GM18511 (cell line): ENCODE measurements at regions not wholly inside any gene's neighbourhood (a gene's known extent, or its start where the extent isn't known, plus 50 kb on each side); places are given as distances from the start of the nearest gene placed in this dataset.

Source experiments
- ATAC-seq: cut with Tn5 transposase; IDR thresholded peaks from one replicate; pipeline ENCODE4 v1.9.1; 2021; ENCODE audit warnings: mild to moderate bottlenecking, moderate library complexity; ENCODE audit not compliant: unreplicated experiment

DNA sequence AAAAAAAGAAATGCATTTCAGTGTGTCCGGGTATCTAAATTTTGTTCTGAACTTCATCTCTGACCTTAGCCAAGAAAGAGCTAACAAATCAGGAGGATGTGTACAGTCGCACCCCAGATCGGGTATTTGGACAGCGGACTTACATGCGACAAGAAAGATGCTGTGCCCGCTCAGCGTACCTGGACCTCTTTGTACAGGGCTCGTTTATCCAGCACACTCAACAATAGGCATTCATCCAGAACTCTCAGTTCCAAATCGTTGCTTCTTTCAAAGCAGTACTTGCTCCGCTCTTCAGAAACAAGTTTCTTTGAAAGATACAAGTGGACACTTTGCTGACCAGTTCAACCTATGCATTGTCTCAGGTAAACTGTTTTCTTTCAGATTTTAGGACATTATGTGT lies 191.7 kb downstream of the LY86 start:
- ATAC-seq, result no peak

DNA sequence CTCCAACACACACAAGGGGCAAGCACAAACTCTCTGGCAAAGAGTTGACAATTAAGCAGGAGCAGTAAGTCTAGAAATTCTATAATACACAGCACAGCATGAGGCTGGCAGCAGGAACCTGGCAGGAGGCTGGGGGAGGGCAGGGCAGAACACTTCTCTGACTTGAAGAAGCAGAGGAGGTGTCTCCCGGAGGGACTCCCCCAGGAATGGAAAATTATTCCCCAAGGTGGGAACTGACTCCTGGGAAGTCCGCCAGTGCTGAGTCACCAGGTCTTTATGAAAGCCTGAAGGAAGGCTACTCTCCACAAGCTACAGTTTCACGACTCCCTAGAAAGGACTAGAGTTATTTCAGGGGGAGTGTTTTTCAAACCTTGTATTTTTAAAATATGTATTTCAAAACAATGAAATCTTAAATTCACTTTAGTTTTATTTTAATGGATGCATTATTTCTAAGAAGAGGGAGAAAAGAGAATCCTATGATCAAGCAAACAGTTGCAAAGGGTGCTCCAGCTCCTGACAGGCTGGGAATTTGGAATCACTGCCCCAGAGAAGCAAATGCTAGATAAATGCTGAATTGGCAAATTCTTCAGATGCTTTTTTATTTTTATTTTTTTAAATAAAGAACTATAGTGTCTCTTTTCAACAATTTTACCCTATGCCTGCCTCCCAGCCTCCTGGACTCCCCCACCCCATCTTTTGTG lies 192.8 kb downstream of the LY86 start:
- ATAC-seq, result no peak

DNA sequence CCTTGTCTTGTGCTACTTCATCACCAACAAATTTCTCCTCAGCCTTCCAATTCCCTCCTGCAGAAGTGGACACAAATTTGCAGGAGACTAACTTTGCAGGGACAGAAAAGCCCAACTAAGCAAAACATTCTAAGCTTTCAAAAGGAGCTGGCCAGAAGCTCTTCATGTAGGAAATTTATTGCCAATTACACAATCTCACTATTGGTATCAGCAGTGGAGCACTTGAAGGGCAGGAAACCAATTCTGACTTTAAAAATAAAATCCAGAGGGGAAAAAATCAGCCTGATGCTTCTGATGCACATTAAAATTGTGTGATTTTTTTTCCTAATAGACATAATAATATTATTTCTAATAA lies 193.3 kb downstream of the LY86 start:
- no peak for ATAC-seq

DNA sequence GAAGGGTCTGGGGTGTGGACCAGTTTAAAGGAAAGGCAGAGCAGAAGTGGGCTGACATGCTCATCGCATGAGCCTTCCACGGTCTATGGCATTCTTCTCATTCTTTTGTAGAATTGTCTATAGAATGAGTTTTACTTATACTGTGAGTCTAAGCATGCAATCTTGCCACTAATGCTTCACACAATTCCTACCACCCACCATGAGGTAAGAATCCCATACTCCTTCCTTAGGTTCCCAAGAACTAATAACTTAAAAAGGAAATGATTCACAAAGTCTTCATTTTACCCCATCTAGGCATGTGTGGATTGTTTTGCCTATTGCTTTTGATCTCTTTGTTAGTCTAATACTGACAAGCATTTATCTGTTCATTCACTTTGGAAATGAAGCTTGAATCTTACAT lies 195.2 kb downstream of the LY86 start:
- ATAC-seq, result no peak

DNA sequence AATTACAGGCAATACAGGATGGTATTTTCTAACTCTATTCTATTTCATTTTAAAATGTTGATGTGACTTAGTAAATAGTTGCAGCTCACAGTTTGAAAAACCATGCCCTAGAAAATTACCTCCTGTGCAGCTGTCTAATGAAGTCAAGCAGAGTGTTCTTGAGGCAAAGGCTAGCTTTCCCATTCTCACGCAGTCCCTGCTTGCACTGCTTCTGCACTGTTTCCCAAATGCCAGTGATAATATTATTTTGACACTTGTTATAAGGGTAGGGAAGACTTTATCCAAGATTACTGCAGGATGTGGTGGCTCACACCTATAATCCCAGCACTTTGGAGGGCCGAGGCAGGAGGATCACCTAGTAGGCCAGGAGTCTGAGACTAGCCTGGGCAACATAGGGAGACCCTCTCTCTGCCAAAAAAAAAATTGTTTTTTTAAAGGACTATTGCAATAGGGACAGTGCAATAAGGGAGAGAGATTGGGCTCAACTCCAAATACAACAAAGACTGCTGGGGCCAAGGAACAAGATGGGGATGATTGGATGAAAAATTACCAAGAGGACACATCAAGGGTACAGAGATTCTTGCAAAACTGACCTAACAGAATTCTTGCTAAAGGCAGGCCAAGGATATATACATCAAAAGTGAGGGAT lies 196.1 kb downstream of the LY86 start:
- no peak for ATAC-seq

DNA sequence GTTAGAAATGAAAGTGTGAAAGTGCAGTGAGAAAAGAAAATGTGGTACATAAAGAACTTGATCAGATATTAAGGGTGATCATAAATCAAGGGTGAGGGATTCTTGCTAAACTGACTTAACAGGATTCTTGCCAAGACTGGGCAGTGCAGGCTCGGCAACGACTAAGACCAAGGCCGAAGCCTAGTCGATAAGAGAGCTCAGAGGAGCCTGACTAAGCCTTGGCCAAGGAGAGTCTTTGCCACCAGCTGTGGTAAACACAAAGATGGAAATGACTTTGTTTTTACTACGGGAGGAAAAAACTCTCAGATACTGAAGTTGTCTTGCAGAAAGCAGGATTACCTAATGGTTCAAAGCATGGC lies 196.6 kb downstream of the LY86 start:
- ATAC-seq, result no peak

DNA sequence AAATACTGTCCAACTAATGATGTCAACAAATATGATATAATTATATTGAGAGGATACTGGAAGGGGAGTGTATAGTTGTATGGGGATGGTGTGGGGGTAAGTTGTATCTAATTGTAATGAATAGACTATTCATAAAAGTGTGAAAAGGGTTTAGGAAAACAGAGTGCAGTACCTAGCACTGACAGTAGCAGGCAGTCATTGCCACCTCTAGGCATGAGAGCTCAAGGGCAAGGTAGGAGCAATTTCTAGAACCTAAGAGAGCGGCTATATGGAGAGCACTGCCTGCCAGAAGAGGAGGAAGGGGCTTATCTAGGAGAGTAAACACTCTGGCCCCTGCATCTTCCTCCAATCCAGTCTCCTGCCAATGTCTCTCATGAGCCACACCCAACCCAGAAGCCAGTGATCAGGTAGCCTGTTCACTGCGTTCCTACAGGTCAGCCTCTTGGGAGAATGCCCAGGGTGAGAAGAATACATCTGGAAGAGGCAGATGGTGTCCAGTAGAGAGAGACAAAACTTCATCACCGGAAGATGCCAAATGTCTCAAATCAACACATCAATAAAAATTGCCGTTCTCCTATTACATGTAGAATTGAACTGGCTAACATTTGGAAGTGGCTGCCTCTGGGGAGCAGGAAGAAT lies 200.0 kb downstream of the LY86 start:
- no peak for ATAC-seq

DNA sequence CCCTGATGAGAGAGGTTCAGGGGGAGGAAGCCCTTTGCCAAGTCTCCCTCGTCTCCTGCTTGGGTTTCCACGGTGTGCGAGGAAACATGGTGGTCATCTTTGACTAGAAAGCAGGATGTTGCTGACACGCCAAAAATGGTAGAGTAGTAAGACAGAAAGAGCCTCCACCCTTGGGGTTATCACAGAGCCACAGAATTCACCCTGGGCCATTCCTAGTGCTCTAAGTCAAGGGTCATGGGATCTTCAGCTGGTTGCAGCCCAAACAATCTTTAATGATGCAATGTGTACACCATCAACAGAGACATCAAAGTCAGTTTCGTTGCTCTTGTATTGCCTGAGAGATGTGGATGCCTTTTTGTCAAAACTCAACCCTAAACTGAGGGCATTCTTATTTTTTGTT lies 201.9 kb downstream of the LY86 start:
- ATAC-seq, result no peak

DNA sequence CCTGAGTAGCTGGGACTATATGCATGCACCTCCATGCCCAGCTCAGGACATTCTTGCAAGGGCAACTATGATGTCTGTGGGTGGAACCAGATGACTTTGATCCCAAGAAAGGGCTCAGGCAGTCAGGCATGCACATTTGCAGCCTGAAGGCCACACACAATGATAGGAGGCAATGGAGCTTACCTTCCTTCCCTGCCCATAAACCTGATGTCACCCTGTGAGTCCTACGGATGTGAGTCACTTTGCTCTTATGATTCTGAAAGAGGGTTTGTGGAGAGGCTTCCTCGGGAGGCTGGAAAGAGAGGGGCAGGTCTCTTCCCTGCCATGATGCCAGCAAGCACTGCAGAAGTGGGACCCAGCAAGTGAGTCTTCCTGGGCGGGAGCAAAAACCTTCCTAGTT lies 202.4 kb downstream of the LY86 start:
- no peak for ATAC-seq

DNA sequence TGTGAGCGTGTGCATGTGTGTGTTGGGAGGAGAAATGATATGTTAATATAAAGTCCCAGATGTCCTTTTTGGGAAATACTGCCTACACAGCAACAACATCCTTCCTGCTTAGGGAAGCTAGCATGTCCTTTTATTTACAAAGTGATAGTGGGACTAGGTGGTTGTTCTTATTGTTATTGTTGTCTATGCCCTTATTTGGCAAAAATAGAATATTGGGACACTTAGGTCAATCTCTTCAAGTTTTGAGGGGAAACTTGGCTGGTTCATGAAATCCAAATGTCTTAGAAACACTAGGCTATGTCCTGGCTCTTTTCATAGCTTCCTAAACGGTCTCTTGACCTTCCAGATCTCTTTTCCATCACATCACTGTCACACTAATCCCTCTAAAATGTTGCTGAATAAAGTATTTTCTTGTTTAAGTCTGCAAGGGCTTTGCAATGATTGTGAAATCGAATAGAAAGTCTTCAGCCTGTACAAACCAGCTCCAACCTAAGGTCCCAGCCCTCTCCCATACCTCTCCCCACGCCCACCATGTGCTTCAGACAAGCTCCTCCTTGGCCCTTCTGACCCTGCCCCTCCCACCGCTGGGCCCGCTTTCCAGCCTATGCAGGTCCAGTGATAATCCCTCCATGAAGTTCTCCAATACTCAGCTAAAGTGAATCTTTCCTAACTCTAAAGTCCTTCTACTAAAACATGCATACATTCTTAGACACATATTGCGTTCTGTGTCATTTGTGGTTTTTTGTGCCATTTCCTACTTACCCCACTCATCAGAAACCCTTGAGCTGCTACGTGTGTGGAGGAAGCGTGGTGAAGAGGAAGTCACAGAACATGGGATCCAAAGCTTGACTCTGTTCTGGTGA lies 205.1 kb downstream of the LY86 start:
- no peak for ATAC-seq

DNA sequence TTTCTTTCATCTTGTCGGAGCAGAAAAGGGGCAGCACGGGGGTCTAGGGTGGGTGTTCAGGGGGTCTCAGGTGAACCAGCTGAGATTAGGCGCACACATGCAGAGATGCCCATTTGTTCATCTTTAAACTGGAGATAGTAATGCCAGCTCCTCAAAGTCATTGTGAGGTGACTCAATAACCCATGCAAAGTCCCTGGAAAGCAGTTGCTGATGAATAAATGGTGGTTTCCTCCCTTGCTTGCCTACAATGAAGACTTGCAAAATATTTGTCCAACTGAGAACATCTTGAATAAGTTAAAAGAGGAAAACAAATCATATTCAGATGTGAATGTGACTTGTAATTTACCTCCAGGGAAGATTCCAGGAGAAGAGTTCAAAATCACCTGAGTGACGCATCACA lies 206.9 kb downstream of the LY86 start:
- no peak for ATAC-seq

DNA sequence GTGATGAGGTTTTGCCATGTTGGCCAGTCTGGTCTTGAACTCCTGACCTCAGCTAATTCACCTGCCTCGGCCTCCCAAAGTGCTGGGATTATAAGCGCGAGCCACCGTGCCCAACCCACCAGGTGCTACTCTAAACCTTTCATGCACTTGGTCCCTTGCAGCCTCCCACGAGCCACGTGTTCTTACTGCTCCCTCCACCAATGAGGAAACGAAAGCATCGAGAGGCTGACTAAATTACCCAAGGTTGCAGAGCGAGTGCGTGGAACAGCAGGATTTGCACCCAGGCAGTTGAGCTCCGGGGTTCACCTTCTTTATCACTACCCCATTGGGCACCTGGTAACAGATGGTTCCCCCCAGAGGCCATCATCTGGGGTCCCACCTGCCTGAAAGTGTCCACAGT lies 208.3 kb downstream of the LY86 start:
- ATAC-seq, result no peak

DNA sequence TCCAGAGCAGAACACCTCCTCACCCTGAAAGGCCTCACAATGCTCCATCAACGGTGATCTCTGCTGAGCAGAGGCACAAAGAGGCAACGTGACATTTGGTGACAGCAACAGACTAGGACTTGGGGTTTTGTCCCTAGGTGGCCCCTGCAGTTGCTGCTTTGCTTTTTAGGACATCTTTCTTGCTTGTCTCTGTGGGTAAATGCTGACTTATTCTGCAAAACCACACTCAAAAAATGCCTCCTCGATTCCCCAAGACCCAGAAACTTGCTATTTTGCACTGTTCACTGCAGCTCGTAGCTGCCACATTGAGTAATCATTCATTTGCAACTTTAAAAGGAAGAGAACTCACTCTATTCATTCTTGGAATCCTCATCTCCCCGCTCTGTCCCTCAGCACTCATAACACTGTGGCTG lies 209.9 kb downstream of the LY86 start:
- peak; percentile 41 for ATAC-seq

DNA sequence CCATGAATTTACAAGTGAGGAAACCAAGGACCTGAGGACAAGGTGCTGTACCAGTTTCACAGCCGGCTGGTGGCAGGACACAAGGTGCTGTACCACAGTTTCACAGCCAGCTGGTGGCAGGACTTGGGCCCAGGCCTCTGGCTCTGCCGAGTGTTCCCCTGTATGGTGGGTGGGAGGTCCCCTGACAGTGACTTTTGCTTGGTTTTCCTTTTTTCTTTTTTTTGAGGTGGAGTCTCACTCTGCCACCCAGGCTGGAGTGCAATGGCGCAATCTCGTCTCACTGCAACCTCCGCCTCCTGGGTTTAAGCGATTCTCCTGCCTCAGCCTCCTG lies 212.4 kb downstream of the LY86 start:
- ATAC-seq, result no peak

DNA sequence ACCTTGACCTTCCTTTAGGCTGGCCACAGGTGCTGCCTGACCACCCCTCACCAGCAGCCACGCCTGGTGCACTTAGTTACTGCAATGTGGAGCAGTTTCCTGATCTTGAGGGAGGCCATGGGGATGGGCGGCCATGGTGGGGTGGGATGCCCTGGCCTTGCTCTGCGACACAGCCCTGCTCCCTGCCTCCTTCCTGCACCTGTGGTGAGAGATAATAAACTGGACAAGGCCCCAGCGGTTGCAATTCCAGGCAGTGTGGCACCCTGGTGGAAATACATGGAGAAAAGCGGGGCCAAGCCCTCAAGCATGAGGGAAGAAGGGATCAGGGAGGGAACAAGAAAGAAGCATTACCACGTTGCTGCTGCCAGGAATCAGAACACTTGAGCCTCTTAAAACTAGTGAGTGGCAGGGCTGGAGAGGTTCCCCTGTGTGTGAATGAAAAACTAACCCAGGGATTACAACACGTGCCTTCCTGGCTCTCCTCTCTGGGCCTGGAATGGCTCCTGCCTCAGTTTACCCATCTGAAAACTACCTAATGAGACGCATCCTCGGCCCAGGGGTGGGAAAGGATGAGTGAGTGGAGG lies 213.2 kb downstream of the LY86 start:
- ATAC-seq, result no peak

DNA sequence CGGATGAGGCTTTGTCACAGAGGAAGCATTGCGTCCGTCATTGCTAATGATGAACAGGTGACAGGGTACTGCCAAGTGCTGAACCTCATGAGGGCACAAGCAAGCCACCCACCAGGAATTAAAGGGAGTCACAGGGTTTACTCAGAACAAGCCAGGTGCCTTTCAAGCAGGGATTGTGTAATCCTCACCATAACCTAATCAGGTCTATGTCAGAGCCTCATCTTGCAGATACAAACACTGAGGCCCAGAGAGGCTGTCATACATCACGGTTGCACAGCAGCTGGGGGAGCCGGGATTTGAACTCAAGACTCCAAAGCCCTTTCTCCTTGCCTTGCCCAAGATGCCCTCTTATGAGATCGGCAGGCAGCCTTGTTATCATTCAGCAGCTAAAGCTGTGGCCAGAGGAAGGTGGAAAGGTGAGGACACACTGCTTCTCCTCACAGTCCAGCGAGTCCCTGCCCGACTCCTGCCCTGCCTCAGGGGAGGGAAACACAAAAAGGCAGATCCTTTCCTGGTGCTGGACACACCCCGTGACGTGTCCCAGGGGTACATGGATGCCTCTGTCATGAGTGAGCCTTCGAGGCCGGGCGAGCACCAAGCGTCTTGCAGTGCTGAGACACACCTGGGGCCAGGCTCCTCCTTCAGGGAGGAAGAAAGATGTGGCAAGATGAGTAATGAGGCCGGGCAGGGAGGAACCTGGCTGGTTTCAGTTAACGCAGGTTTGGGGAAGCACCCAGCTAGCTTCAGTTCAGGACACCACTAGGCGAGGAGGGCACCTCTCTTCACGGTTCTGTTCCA lies 214.9 kb downstream of the LY86 start:
- ATAC-seq, result peak; percentile 85

DNA sequence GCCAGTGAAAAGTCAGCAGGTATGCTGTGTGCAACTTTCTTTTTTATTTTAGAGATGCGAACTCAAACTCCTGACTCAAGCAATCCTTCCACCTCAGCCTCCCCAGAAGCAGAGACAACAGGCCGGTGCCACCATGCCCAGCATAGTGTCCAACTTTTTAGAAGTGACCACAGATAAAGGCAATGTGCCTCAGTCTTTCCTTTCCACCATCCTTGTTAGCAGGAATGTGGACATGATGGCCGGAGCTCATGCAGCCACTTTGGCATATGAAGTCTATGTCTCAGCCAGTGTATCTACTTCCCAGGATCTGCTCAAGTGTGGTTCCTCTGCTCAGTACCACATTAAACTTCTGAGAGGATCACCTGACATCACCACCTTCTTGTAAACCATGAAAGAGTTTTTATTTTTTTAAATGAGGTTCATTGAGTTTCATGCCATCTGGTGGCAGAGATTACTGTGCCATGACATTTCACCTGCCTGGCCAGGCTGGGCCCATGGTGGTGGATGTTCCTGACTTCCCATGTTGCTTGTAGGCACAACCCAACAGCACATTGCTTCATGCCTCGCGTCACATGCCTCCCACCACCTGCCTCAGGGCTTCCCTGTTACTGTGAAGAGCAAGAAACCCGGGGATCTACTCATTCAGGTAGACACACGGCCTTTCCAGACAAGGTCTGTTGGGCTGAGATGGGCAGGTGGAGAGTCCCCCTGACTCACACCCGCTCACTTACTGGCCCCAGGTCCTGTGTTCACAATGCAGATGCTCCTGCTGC lies 216.5 kb downstream of the LY86 start:
- no peak for ATAC-seq

DNA sequence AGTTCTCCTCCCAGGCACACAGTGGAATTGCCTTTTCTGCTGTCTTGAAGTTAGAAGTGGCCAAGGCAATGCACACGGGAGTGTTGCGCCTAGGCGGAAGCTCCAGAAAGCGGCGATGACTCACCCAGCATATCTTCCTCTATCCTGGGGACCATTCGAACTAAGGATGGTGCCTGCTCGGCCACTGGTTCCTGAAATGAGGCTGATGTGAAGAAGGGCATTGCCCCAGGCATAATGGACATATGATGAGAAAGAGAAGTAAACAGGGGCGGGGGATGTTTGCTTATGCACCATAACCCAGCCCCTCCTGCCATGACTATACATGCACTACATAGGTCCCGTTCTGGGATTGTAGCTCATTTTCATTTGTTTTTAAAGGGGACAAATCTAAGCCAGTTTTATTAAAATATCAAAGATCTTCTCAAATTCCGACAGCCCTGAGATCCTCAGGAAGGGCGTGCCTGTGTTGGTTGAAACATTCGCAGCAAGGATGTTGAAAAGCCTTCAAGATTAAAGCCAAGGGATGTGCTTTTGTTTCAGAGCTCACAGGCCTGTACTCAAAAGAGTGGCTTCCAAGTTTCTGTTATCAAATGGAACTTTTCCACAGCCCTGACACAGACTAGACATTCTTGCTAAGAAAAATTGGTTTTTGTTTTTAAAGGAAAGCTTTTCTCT lies 218.5 kb downstream of the LY86 start:
- no peak for ATAC-seq

DNA sequence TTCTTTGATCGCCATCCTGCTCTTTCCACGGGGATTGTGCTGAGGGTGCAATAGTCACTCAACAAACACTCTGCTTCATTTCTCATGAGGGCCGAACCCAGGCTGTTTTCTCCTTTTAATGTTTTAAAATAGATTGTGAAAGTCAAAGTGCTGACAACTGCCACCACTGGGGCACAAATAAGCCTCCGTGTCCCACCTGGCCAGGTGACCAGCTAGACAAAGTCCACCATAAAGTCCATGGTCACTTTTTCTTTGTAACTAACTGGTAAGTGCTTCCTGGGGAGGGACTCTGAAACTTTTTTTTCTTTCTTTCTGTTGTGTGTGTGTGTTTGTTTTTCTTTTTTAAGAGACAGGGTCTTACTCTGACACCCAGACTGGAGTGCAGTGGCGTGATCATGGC lies 219.8 kb downstream of the LY86 start:
- ATAC-seq, result no peak
